NT2/D1 (cell line): ENCODE measurements at regions not wholly inside any gene's neighbourhood (a gene's known extent, or its start where the extent isn't known, plus 50 kb on each side); places are given as distances from the start of the nearest gene placed in this dataset.

ENCODE experiments used
- DNase-seq: peaks from one replicate; pipeline ENCODE4 v3.0.0-alpha.2; 2011; ENCODE audit warnings: low read depth, low spot score
- H3K27me3 ChIP-seq: 2 replicates; pipeline ENCODE4 v1.6.0; 2011; ENCODE audit warnings: mild to moderate bottlenecking; ENCODE audit not compliant: insufficient read length, insufficient read depth
- H3K36me3 ChIP-seq: 2 replicates; pipeline ENCODE4 v1.6.1; 2011; ENCODE audit warnings: mild to moderate bottlenecking, low read length, mixed read lengths; ENCODE audit not compliant: insufficient read depth, insufficient read length
- H3K4me1 ChIP-seq: 2 replicates; pipeline ENCODE4 v1.5.1; 2011; ENCODE audit not compliant: insufficient read depth, insufficient read length
- H3K4me3 ChIP-seq: 2 replicates; pipeline ENCODE4 v1.5.1; 2011; ENCODE audit warnings: low read depth; ENCODE audit not compliant: insufficient read length
- H3K9ac ChIP-seq: 2 replicates; pipeline ENCODE4 v1.6.0; 2011; ENCODE audit warnings: low read depth; ENCODE audit not compliant: insufficient read length
- H3K9me3 ChIP-seq: 2 replicates; pipeline ENCODE4 v1.5.1; 2011; ENCODE audit warnings: mild to moderate bottlenecking, low read length; ENCODE audit not compliant: insufficient read depth
- SUZ12 ChIP-seq: IDR thresholded peaks from 2 replicates; pipeline ENCODE4 v1.6.1; 2011; ENCODE audit not compliant: insufficient read length, insufficient read depth; ENCODE audit errors: extremely low read depth
- YY1 ChIP-seq: IDR thresholded peaks from 2 replicates; pipeline ENCODE4 v1.6.1; 2011; ENCODE audit not compliant: insufficient read length, insufficient read depth
- ZNF274 ChIP-seq: IDR thresholded peaks from 2 replicates; pipeline ENCODE4 v1.6.1; 2011; ENCODE audit warnings: mild to moderate bottlenecking, low read depth, low read length

DNA sequence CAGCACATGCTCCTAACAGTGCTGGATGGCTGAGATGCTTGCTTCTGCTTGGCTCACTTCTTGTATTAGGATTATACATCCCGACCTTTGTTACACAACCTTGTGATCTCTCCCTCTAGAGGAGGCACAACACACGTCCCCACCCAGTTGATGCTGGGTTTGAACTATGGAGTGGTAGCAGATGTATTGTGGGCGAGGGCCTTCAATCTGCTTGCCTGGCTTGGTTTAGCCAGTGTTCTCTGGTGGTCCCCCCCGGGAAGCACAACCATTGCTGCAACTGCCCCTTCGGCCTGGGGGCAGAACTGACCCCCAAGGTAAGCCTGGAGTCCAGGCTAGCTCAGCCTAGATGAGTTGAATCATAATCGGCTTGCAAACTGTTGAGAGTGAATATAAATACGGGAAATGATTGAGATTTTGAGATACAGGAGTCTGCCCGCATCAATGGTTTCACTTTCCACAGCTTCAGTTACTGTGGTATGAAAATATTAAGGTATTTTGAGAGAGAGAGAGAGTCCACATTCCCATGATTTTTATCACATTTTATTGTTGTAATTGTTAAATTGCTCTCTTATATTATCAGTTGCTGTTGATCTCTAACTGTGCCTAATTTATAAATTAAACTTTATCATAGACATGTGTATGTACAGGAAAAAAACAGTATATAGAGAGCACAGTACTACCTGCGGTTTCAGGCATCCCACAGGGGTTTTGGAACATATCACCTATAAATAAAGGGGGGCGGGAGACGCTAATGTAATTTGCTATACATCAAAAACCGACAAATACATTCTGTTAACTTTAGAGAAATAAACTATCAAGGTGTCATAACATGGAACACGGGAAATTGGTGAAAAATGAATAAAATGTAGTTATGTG, 482.0 kb upstream of the B3GAT1 start:
- H3K4me3 ChIP-seq: no peak overlapping the region
- H3K27me3 ChIP-seq: no peaks in the 10 kb centered on the region
- no peak for DNase-seq
- no peak overlapping the region for H3K9ac ChIP-seq
- no peaks in the 10 kb centered on the region for H3K4me1 ChIP-seq
- TF ChIP-seq YY1 (no peak), SUZ12 (no peak), ZNF274 (no peak)
- peaks cover 8% of the 10 kb centered on the region; the same call in 1 of the 2 replicates for H3K9me3 ChIP-seq
- no peaks in the 10 kb centered on the region for H3K36me3 ChIP-seq

DNA sequence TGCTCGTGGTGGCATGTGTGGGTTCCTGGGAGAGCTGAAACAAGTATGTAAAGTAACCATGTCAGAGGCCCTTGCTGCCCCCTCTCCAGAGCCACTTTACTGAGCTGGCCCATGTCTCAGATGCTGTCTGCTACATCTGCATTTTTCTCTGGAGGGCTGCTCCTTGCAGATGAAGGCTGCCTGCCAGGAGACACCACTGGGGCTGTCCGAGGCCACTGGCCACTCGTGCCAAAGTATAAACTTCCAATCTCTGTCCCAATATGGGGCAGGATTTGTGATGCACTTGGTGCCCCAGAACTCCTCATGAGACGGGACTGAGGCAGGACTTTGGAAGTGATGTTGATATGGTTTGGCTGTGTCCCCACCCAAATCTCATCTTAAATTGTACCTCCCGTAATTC, 478.4 kb upstream of the B3GAT1 start:
- Histone ChIP-seq H3K9me3 (peaks cover 8% of the 10 kb centered on the region; the same call in 1 of the 2 replicates), H3K4me1 (no peaks in the 10 kb centered on the region), H3K9ac (no peak overlapping the region), H3K4me3 (no peak overlapping the region), H3K27me3 (no peaks in the 10 kb centered on the region), H3K36me3 (no peaks in the 10 kb centered on the region)
- no peak for TF ChIP-seq ZNF274
- no peak for TF ChIP-seq SUZ12
- no peak for TF ChIP-seq YY1
- DNase-seq: no peak

DNA sequence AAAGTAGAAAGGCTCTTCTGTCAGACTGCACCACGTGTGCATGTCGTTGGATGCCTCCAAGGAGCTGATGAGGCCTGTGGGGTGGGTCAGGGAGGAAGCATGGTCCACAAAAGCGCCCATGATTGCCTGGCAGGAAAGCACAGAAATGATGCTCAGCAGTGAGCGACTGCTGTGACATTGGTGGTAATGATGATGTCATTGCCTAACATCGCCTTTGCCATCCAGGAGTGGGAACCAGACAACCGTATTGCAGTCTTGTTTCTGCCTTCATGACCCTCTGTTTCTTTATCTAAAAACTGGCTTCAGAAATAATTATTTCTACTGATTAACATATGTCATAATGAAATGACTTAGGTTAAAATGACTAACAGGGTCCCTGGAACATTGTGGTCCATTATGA, 477.8 kb upstream of the B3GAT1 start:
- Histone ChIP-seq H3K4me3 (no peak overlapping the region), H3K9ac (no peak overlapping the region), H3K4me1 (no peaks in the 10 kb centered on the region), H3K27me3 (no peaks in the 10 kb centered on the region), H3K36me3 (no peaks in the 10 kb centered on the region), H3K9me3 (peaks cover 8% of the 10 kb centered on the region; the same call in 1 of the 2 replicates)
- DNase-seq: no peak
- TF ChIP-seq ZNF274 (no peak), SUZ12 (no peak), YY1 (no peak)

DNA sequence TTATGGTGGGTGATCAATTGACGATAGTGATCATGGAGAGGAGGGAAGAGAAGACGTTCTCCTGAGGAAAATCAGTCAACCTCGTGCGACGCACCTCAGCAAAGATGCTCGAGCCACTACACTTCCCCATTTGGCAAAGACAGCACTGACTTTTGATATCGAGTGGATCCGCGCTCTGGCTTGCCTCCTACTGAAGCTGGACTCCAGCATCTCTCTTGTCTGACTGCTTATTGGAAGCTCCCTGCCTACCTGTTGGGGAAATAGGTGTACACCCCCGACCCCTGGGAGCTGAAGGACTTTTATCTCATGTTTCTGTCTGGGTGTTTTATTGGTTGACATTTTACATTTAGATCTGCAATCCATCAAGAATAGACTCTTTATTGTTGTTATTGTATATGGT, 476.8 kb upstream of the B3GAT1 start:
- H3K9me3 ChIP-seq: peaks cover 8% of the 10 kb centered on the region; the same call in 1 of the 2 replicates
- no peak for DNase-seq
- no peak overlapping the region for H3K4me3 ChIP-seq
- TF ChIP-seq SUZ12 (no peak), YY1 (no peak), ZNF274 (no peak)
- no peak overlapping the region for H3K9ac ChIP-seq
- H3K4me1 ChIP-seq: no peaks in the 10 kb centered on the region
- no peaks in the 10 kb centered on the region for H3K27me3 ChIP-seq
- no peaks in the 10 kb centered on the region for H3K36me3 ChIP-seq

DNA sequence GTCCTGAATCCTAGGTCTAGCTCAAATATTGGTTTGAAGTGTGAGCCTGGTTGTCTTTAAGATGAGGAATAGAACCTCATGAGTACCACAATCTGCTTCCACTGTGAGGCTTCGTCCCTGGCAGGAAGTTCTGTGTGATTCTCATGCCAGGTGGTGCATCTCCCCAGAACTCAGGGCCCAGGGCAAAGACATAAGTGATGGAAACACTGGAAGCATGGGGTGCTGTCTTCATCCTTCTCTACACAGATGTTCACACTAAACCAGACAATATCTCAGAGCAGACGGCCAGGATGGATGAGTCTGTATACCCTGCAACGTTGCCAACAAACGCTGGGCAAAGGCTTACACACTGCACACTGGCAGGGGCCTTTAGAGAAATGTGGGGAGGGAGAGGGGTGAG, 475.9 kb upstream of the B3GAT1 start:
- DNase-seq: no peak
- Histone ChIP-seq H3K9ac (no peak overlapping the region), H3K27me3 (no peaks in the 10 kb centered on the region), H3K4me1 (no peaks in the 10 kb centered on the region), H3K4me3 (no peak overlapping the region), H3K9me3 (peaks cover 8% of the 10 kb centered on the region; the same call in 1 of the 2 replicates), H3K36me3 (no peaks in the 10 kb centered on the region)
- TF ChIP-seq SUZ12: no peak
- no peak for TF ChIP-seq ZNF274
- no peak for TF ChIP-seq YY1

DNA sequence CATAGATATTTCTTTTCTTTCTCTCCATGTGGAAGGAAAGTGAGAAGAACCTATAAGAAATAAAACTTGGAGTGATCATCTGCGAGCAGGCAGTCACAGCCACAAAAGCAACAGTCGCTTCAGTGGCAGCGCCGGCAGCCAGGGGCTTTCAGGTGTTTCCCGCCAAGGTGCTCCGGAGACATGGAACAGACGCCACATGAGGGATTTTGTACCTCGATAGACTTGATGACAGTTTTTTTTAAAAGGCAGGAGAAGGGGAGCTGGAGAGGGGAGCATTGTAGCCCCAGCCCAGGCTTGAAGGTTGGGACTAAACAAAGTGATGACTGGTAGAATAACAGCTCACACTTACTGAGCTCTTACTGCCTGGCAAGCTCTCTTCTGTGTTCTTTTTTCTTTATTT, 471.4 kb upstream of the B3GAT1 start:
- Histone ChIP-seq H3K36me3 (no peaks in the 10 kb centered on the region), H3K9me3 (no peaks in the 10 kb centered on the region), H3K9ac (no peak overlapping the region), H3K27me3 (no peaks in the 10 kb centered on the region), H3K4me1 (no peaks in the 10 kb centered on the region), H3K4me3 (no peak overlapping the region)
- DNase-seq: no peak
- TF ChIP-seq SUZ12: no peak
- TF ChIP-seq YY1: no peak
- TF ChIP-seq ZNF274: no peak

DNA sequence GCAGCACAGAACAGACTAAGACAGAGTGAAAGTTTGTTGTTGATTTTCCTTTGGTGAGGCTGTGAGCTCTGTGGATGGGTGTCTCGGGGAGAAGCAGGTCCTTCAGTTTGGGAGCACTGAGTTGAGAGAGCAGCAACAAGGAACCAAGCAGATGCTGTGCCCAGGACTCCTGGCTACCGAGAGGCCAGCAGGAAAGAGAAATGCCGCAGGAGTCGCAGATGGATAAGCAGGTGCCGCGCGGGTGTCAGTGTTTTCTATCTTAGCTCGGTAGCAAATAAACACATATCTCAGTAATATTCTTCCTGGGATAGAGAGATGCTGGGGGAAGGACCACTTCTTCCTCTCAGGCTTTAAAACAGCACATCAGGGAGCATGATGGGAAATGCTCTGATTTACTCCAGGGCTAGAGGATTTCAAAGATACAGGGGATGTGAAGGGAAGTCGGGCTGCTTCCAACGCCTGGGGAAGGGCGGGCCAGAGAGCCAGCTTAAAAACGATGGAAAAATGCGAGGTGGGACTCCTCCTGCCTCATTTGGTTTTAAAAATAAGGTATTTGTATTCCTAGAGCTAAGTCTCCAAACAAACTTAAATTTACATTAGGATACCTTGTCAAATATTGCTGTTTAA, 470.7 kb upstream of the B3GAT1 start:
- Histone ChIP-seq H3K9me3 (no peaks in the 10 kb centered on the region), H3K4me1 (no peaks in the 10 kb centered on the region), H3K9ac (no peak overlapping the region), H3K36me3 (no peaks in the 10 kb centered on the region), H3K27me3 (no peaks in the 10 kb centered on the region), H3K4me3 (no peak overlapping the region)
- DNase-seq: no peak
- no peak for TF ChIP-seq YY1
- no peak for TF ChIP-seq ZNF274
- no peak for TF ChIP-seq SUZ12
